ENCODE measurements at regions not wholly inside any gene's neighbourhood (a gene's known extent, or its start where the extent isn't known, plus 50 kb on each side); places are given as distances from the start of the nearest gene placed in this dataset.

- TF ChIP-seq CTCF (IDR thresholded peaks at IDR 0.05; ENCODE audit: low read depth, low read length, poor library complexity, severe bottlenecking) (no peak), EZH2phosphoT487 (IDR thresholded peaks at IDR 0.05; ENCODE audit: borderline replicate concordance, low read length) (no peak)
Observed at GRCh38 chr20:22384978-22385377, 199.4 kb downstream of the FOXA2 start.

Data from DOHH2 (cell line).